Fibroblast of peridontal ligament (primary cell): ENCODE measurements at regions not wholly inside any gene's neighbourhood (a gene's known extent, or its start where the extent isn't known, plus 50 kb on each side); places are given as distances from the start of the nearest gene placed in this dataset.
"Not testable (repeated sequence)": the region's sequence is repeated elsewhere in the genome, so short reads cannot be mapped to it uniquely, and the experiment has no call there.

Experiments
- DNase-seq: peaks from one replicate; pipeline ENCODE4 v3.0.0-alpha.2; 2010; ENCODE audit errors: extremely low read depth

- no peak for DNase-seq
These were observed 1321.5 kb downstream of the XPNPEP1 start for GRCh38 chr10:108601851-108602250.

GRCh38 chr10:108600511-108600910 is 1322.8 kb downstream of the XPNPEP1 start:
- DNase-seq, result not testable (repeated sequence)

- not testable (repeated sequence) for DNase-seq
These were observed 1324.0 kb downstream of the XPNPEP1 start for GRCh38 chr10:108599317-108599716.

DNA sequence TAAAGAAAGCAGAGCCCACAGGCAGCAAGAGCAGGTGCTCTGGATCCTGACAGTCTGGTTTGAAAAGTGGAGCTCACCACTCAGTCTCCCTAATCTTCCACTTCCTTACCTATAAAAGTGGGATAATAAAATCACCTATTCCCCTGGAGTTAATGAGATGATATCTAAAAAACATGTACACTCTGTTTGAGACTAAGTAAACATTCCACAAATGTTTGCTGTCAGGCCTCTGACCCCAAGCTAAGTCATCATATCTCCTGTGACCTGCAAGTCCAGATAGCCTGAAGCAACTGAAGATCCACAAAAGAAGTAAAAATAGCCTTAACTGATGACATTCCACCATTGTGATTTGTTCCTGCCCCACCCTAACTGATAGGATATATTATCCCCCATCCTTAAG is 1324.5 kb downstream of the XPNPEP1 start:
- no peak for DNase-seq

- no peak for DNase-seq
These were observed 1325.0 kb downstream of the XPNPEP1 start for GRCh38 chr10:108598320-108598695.

DNA sequence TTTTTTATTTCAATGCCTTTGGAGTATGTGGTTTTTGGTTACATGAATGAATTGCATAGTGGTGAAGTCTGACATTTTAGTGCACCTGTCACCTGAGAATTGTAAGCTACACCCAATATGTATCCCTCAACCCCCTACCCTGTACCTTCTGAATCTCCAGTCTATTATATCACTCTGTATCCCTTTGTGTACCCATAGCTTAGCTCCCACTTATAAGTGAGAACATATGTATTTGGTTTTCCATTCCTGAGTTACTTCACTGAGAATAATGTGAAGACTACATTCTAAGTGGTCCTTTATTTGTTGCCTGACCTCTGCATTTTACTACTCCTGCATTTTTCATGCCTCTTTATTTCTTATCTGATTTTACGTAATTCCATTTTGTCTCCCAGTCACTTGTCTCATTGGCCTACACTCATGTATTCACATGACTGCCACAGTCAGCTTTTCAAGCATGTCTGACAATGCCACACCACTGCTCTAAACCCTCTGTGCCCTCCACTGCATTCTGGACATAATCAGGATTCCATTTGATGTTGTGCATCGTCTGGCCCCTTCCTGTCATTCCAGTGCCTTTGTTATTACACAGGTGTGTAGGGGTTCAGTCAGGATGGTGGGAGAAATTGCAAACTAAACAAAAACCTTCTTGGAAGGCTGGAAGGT is 1325.5 kb downstream of the XPNPEP1 start:
- DNase-seq, result no peak

DNA sequence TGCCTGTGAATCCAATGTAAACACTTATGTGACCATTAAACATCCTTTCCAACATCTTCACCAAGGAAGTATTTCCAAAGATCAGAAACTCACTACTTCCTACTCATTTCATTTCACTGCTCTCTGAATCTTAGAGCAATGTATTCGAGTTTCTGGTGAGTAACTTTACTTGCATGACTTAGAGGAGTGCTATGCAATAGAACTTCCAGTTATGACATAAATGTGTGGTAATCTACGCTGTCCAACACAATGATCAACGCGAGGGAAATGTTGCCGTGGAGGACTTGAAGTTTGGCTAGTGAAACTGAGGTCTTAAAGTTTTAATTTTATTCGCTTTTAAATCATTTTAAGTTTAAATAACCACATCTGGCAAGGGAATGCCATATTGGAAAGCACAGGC is 1326.3 kb downstream of the XPNPEP1 start:
- DNase-seq, result peak; percentile 69

DNA sequence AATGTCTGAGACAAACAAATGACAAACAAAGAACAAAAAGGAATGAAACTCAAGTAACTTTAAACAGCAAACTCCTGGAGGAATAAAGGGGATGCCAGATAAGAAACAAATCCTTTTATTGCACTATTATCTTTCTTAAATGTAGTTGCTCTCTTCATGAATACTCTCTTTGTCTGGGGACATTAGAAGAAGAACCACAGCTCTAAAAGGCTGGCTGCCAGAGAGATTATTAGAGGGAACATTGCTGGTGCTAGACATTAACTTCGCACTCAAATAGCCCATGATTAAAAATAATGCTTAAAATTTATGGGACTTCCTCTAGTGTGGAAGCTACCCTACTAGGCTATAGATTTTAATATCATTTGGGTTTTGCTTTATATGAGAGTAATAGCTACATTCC is 1330.4 kb downstream of the XPNPEP1 start:
- no peak for DNase-seq

- DNase-seq, result peak; percentile 21
These were observed 1331.9 kb downstream of the XPNPEP1 start for GRCh38 chr10:108591417-108591816.

GRCh38 chr10:108586424-108586823 is 1336.9 kb downstream of the XPNPEP1 start:
- DNase-seq, result no peak

DNA sequence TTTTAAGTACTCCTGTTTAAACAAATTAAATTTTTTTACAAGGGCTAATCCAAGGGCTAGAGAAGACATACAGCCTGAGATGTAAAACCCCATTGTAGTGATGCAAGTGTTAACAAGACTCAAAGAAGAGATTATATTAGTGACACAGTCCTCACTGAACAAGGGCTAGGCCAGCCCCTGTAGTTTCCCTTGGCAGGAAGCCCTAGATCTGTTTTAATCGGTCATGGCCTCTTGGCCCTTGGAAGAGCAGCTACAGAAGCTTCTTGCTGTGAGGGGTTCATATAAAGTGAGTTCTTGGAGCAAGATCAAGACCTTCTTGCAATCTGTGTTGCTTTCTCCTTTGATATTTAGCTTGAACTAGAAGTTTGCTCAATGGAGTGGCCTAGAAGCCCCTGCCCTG is 1339.4 kb downstream of the XPNPEP1 start:
- no peak for DNase-seq

GRCh38 chr10:108582888-108583287 is 1340.4 kb downstream of the XPNPEP1 start:
- DNase-seq, result no peak

- DNase-seq, result peak; percentile 33
These were observed 1340.9 kb downstream of the XPNPEP1 start for GRCh38 chr10:108582387-108582786.

DNA sequence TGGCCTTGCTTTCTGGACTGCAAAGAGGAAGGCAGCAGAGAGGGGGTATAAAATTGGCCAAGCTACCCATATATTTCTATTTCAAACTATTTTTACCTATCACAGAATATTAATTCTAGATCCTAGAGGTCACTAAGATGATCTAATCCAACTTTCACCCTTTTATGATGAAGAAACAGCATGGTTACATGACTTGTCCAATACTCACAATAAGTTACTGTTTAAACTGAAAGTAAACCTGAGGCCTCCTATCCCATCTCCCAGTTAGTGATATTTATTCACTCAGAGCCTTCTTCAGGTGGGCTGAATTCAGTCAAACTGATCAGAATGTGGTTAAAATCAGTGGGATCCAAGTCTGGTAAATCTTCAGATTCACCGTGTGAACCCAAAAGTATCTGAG is 1345.1 kb downstream of the XPNPEP1 start:
- no peak for DNase-seq

DNA sequence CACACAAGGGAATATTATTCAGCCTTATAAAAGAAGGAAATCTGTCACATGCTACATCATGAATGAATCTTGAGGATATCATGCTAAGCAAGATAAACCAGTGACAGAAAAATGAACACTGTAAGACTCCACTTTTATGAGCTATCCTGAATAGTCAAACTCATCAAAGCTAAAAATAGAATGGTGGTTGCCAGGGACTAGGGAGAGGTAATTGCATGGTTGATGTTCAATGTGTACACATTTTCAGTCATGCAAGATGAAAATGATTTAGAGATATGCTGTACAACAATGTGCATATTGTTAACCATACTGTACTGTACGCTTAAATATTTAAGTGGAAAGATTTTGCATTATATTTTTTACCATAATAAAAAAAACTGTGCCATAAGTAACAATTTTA is 1349.1 kb downstream of the XPNPEP1 start:
- no peak for DNase-seq

- no peak for DNase-seq
These were observed 1354.5 kb downstream of the XPNPEP1 start for GRCh38 chr10:108568824-108569223.

DNA sequence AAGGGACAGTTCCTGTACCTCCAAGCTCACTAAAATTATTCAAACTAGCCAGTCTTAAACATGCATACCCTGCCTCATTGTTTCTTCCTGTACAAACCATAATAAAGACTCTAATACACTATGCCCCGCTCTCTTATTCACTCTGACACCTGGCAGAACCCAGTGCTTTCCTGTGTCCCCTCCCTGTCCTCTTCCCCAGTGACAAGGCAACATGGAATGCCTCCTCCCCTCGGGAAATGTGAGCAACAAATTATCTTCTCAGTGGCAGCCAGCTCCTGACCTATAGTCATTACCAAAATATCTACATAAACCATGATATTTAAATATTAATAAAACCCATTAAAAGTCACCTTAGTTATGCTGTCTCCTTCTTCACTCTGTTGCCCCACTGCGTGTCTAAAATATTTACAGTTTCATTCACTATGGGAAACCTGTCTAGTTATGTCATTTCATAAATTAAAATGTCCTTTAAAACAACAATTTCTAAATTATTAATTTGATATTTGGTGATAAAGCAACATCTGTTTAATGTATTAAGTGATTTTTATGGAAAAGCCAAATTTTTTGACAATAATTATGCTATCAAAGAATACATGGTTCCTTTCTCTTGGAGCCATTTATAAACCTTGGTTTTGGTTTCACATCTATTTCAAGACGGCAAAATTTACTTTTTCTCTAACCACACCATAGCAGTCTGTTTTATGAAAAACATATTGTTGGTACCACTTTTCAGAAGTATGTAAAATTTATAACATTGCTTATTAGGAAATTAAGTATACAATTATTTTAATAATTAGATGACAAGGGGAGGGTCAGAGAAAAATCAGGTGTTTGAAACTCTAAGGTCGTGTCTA is 1355.2 kb downstream of the XPNPEP1 start:
- no peak for DNase-seq

GRCh38 chr10:108566316-108567107 is 1356.8 kb downstream of the XPNPEP1 start:
- DNase-seq, result no peak

GRCh38 chr10:108562105-108562504 is 1361.2 kb downstream of the XPNPEP1 start:
- peak; percentile 20 for DNase-seq

DNA sequence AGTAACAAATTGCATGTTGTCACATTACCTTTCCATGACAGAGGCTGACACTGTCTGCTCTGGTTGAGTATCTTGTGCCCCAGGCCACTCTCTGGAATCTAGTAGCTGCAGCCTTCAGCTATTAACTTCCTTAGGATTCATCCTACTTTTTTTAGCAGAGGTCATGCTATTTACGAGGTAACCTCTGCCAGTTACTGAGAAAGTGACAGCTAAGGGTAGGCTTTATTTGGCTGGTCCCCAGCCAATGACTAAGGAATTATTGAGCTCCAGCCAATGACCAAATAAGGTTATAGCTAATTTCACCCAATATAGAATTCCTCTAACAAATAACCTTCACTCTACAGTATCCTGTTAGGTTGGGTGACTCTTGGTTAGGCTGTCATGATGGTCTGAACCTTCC is 1361.7 kb downstream of the XPNPEP1 start:
- peak; percentile 70 for DNase-seq

DNA sequence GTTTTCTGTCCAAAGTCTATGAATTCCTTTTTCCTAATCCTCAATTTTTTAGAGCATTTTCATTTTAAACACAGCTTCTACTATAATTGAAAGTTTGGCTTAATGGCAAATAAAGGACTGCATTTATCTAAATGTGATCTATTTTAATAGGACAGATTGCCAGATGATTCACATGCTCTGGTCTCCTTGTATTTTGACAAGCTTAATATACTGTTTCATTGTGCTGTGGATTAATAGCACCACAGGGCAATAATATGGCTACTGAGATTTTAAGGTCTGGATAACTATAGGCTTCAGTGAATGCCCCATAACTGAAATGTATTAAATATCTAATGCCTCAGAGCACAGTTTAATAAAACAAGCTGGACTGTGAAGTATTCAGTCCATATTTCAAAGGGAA is 1362.8 kb downstream of the XPNPEP1 start:
- DNase-seq, result no peak

- peak; percentile 31 for DNase-seq
These were observed 1367.1 kb downstream of the XPNPEP1 start for GRCh38 chr10:108556186-108556585.
